Gastroesophageal sphincter (tissue), 3 donors: ENCODE measurements at regions not wholly inside any gene's neighbourhood (a gene's known extent, or its start where the extent isn't known, plus 50 kb on each side); places are given as distances from the start of the nearest gene placed in this dataset.

ENCODE experiments used
- CTCF ChIP-seq, 4 experiments: fragments of 200-600 bp in 2 of 4; fragments of 450-650 bp in 2 of 4; sonication (generic) in 1 of 4; IDR thresholded peaks; one replicate each; pipeline ENCODE4 v1.5.1; 2017 to 2019; ENCODE audit warnings: antibody characterized with exemption in 4 of 4, mild to moderate bottlenecking in 2 of 4, moderate library complexity in 2 of 4
- EP300 ChIP-seq: sonication (generic); formaldehyde crosslinking; IDR thresholded peaks from one replicate; pipeline ENCODE4 v1.6.1; 2017; ENCODE audit warnings: antibody characterized with exemption, mild to moderate bottlenecking
- POLR2A ChIP-seq, 2 donors: fragments of 450-650 bp; IDR thresholded peaks; one replicate each; pipeline ENCODE4 v1.6.1; 2017; ENCODE audit warnings: antibody characterized with exemption in 2 of 2, mild to moderate bottlenecking in 2 of 2, moderate library complexity in 1 of 2
- POLR2AphosphoS5 ChIP-seq: sonication (generic); formaldehyde crosslinking; IDR thresholded peaks from one replicate; pipeline ENCODE4 v1.6.1; 2017; ENCODE audit warnings: antibody characterized with exemption

- TF ChIP-seq EP300 (no peak), POLR2A (IDR thresholded peaks at IDR 0.05) (no peak), CTCF (IDR thresholded peaks at IDR 0.05) (no peak), POLR2AphosphoS5 (no peak)
Observed at GRCh38 chr10:26642896-26643653, 54.4 kb upstream of the PDSS1 start.
